ENCODE measurements at regions not wholly inside any gene's neighbourhood (a gene's known extent, or its start where the extent isn't known, plus 50 kb on each side); places are given as distances from the start of the nearest gene placed in this dataset.
"Not testable (repeated sequence)": the region's sequence is repeated elsewhere in the genome, so short reads cannot be mapped to it uniquely, and the experiment has no call there.

- not testable (repeated sequence) for TF ChIP-seq HOXB13 (CRISPR knock-in tag; IDR thresholded peaks at IDR 0.05; ENCODE audit: low read depth); POLR2A (IDR thresholded peaks at IDR 0.05; ENCODE audit: low read length); CHD4 (IDR thresholded peaks at IDR 0.05; ENCODE audit: borderline replicate concordance); HOXB5 (CRISPR knock-in tag; IDR thresholded peaks at IDR 0.05); CBX2 (IDR thresholded peaks at IDR 0.05; ENCODE audit: borderline replicate concordance, low read depth)
- TF ChIP-seq, protein P1, sequence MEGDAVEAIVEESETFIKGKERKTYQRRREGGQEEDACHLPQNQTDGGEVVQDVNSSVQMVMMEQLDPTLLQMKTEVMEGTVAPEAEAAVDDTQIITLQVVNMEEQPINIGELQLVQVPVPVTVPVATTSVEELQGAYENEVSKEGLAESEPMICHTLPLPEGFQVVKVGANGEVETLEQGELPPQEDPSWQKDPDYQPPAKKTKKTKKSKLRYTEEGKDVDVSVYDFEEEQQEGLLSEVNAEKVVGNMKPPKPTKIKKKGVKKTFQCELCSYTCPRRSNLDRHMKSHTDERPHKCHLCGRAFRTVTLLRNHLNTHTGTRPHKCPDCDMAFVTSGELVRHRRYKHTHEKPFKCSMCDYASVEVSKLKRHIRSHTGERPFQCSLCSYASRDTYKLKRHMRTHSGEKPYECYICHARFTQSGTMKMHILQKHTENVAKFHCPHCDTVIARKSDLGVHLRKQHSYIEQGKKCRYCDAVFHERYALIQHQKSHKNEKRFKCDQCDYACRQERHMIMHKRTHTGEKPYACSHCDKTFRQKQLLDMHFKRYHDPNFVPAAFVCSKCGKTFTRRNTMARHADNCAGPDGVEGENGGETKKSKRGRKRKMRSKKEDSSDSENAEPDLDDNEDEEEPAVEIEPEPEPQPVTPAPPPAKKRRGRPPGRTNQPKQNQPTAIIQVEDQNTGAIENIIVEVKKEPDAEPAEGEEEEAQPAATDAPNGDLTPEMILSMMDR (IDR thresholded peaks at IDR 0.05) = not testable (repeated sequence)
Measured at GRCh38 chr14:106674093-106674492, 1147.7 kb downstream of the TMEM121 start.
